ENCODE measurements at regions not wholly inside any gene's neighbourhood (a gene's known extent, or its start where the extent isn't known, plus 50 kb on each side); places are given as distances from the start of the nearest gene placed in this dataset.
"Not testable (repeated sequence)": the region's sequence is repeated elsewhere in the genome, so short reads cannot be mapped to it uniquely, and the experiment has no call there.

DNA sequence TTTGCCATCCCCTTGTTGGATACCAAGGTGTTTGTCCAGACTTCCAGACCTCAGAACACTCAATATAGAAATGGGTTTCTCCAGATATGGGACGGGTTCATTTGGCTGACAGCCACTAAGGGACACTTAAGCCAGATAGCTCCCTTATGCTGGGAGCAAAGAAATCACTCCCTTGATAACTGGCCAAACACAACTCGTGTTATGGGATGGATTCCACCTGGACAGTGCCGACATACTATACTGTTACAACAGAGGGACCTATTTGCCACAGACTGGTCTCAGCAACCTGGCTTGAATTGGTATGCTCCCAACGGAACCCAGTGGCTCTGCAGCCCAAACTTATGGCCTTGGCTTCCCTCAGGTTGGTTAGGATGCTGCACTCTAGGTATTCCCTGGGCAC lies 114.0 kb upstream of the PLCL2 start:
- ATAC-seq (no peak), DNase-seq (no peak)
- intact Hi-C loops (cut with micrococcal nuclease): no loop called here
- H3K36me3 ChIP-seq (ENCODE audit: control insufficient read depth, insufficient read depth, low read length): no peaks in the 10 kb centered on the region
- TF ChIP-seq, protein P1, sequence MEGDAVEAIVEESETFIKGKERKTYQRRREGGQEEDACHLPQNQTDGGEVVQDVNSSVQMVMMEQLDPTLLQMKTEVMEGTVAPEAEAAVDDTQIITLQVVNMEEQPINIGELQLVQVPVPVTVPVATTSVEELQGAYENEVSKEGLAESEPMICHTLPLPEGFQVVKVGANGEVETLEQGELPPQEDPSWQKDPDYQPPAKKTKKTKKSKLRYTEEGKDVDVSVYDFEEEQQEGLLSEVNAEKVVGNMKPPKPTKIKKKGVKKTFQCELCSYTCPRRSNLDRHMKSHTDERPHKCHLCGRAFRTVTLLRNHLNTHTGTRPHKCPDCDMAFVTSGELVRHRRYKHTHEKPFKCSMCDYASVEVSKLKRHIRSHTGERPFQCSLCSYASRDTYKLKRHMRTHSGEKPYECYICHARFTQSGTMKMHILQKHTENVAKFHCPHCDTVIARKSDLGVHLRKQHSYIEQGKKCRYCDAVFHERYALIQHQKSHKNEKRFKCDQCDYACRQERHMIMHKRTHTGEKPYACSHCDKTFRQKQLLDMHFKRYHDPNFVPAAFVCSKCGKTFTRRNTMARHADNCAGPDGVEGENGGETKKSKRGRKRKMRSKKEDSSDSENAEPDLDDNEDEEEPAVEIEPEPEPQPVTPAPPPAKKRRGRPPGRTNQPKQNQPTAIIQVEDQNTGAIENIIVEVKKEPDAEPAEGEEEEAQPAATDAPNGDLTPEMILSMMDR (IDR thresholded peaks at IDR 0.05): no peak
- H3K9me3 Mint-ChIP-seq: no peaks in the 10 kb centered on the region
- peaks cover 0 to under 1% of the 10 kb centered on the region in 2 donors for H3K27me3 Mint-ChIP-seq (ENCODE audit: low read depth in 2 of 2)
- WGBS (ENCODE audit: insufficient coverage): 95% methylated on average over 4 of the region's 4 CpGs
- H3K4me1 Mint-ChIP-seq: peaks cover 18 to 19% of the 10 kb centered on the region in 2 donors
- H3K27ac Mint-ChIP-seq: no peak overlapping the region
- no peaks in the 10 kb centered on the region for H3K36me3 Mint-ChIP-seq
- no peaks in the 10 kb centered on the region for H3K9me3 ChIP-seq (ENCODE audit: control insufficient read depth, insufficient read depth, low read length)
- no peaks in the 10 kb centered on the region for H3K4me1 ChIP-seq (ENCODE audit: control insufficient read depth, insufficient read depth, low read length)
- no peak overlapping the region for H3K27ac ChIP-seq (ENCODE audit: low read length)
- no peak overlapping the region for H3K4me3 Mint-ChIP-seq
- no peak overlapping the region for H3K4me3 ChIP-seq (ENCODE audit: low read length)
- H3K27me3 ChIP-seq (ENCODE audit: control insufficient read depth, insufficient read depth, low read length): peaks cover 3% of the 10 kb centered on the region

DNA sequence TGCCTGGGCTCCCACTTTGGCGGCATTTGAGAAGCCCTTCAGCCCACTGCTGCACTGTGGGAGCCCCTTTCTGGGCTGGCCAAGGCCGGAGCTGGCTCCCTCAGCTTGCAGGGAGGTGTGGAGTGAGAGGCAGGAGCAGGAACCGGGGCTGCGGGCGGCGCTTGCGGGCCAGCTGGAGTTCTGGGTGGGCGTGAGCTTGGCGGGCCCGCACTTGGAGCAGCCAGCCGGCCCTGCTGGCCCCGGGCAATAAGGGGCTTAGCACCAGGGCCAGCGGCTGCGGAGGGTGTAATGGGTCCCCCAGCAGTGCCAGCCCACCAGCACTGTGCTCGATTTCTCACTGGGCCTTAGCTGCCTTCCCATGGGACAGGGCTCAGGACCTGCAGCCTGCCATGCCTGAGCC lies 111.2 kb upstream of the PLCL2 start:
- WGBS (ENCODE audit: insufficient coverage): 82% methylated on average over 15 of the region's 15 CpGs

DNA sequence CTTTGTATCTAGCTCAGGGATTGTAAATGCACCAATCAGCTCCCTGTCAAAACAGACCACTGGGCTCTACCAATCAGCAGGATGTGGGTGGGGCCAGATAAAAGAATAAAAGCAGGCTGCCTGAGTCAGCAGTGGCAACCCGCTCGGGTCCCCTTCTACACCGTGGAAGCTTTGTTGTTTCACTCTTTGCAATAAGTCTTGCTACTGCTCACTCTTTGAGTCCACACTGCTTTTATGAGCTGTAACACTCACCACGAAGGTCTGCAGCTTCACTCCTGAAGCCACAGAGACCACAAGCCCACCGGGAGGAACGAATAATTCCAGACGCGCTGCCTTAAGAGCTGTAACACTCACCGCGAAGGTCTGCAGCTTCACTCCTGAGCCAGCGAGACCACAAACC lies 110.2 kb upstream of the PLCL2 start:
- peak overlapping the region; percentile 66 for H3K4me3 Mint-ChIP-seq
- H3K27me3 ChIP-seq (ENCODE audit: control insufficient read depth, insufficient read depth, low read length); H3K27ac Mint-ChIP-seq; H3K9me3 ChIP-seq (ENCODE audit: control insufficient read depth, insufficient read depth, low read length); DNase-seq; H3K4me3 ChIP-seq (ENCODE audit: low read length); H3K27ac ChIP-seq (ENCODE audit: low read length); intact Hi-C loops (cut with micrococcal nuclease); ATAC-seq; H3K36me3 ChIP-seq (ENCODE audit: control insufficient read depth, insufficient read depth, low read length); H3K9me3 Mint-ChIP-seq; H3K4me1 ChIP-seq (ENCODE audit: control insufficient read depth, insufficient read depth, low read length); H3K36me3 Mint-ChIP-seq: not testable (repeated sequence)
- whole genome bisulfite sequencing (ENCODE audit: insufficient coverage): 37% methylated on average over 11 of the region's 11 CpGs
- peaks cover 19 to 23% of the 10 kb centered on the region in 2 donors for H3K4me1 Mint-ChIP-seq
- peaks cover 17 to 27% of the 10 kb centered on the region in 2 donors for H3K27me3 Mint-ChIP-seq (ENCODE audit: low read depth in 2 of 2)

More for the DNA sequence above, 111.2 kb upstream of the PLCL2 start:
- H3K4me1 Mint-ChIP-seq: peaks cover 19% of the 10 kb centered on the region in 2 donors
- H3K9me3 Mint-ChIP-seq; H3K4me3 Mint-ChIP-seq; ATAC-seq; H3K36me3 Mint-ChIP-seq; H3K27ac Mint-ChIP-seq; H3K27me3 ChIP-seq (ENCODE audit: control insufficient read depth, insufficient read depth, low read length); H3K36me3 ChIP-seq (ENCODE audit: control insufficient read depth, insufficient read depth, low read length); H3K4me1 ChIP-seq (ENCODE audit: control insufficient read depth, insufficient read depth, low read length); H3K9me3 ChIP-seq (ENCODE audit: control insufficient read depth, insufficient read depth, low read length); DNase-seq; H3K4me3 ChIP-seq (ENCODE audit: low read length); H3K27ac ChIP-seq (ENCODE audit: low read length); intact Hi-C loops (cut with micrococcal nuclease): not testable (repeated sequence)
- H3K27me3 Mint-ChIP-seq (ENCODE audit: low read depth in 2 of 2): peaks cover 10 to 17% of the 10 kb centered on the region in 2 donors

DNA sequence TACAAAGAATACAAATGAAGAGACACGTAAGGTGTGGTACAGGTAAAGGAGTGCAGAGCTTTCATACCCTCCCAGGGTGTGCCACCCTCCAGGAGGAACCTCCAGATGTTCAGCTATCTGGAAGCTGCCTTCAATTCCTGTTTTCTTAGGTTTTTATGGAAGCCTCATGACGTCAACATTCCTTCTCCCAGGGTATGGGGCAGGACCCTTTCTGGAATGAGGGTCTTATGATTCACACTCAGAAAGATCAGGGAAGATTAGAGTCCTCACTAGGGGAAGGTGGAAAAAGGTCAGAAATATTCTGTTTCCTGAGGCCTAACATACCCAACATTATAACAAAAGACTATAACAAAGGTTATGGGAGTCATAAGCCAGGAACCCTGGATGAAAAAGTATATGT lies 99.8 kb upstream of the PLCL2 start:
- no peak overlapping the region for H3K4me3 ChIP-seq (ENCODE audit: low read length)
- H3K27ac Mint-ChIP-seq: no peak overlapping the region
- no peak overlapping the region for H3K4me3 Mint-ChIP-seq
- no peaks in the 10 kb centered on the region for H3K36me3 Mint-ChIP-seq
- no peak overlapping the region for H3K27ac ChIP-seq (ENCODE audit: low read length)
- DNase-seq (no peak), ATAC-seq (no peak)
- peaks cover 47 to 49% of the 10 kb centered on the region in 2 donors for H3K4me1 Mint-ChIP-seq
- TF ChIP-seq, protein P1 (IDR thresholded peaks at IDR 0.05): no peak
- peaks cover 3% of the 10 kb centered on the region for H3K9me3 ChIP-seq (ENCODE audit: control insufficient read depth, insufficient read depth, low read length)
- peaks cover 18% of the 10 kb centered on the region for H3K4me1 ChIP-seq (ENCODE audit: control insufficient read depth, insufficient read depth, low read length)
- peaks cover 2 to 7% of the 10 kb centered on the region in 2 donors for H3K27me3 Mint-ChIP-seq (ENCODE audit: low read depth in 2 of 2)
- 95% methylated on average over 2 of the region's 2 CpGs for WGBS (ENCODE audit: insufficient coverage)
- no peaks in the 10 kb centered on the region for H3K36me3 ChIP-seq (ENCODE audit: control insufficient read depth, insufficient read depth, low read length)
- no peaks in the 10 kb centered on the region for H3K27me3 ChIP-seq (ENCODE audit: control insufficient read depth, insufficient read depth, low read length)
- intact Hi-C loops (cut with micrococcal nuclease): loop anchor here (5.0 kb wide), 2 partner anchors 57 to 102 kb away; no protein-coding TSS in a partner anchor
- H3K9me3 Mint-ChIP-seq: no peaks in the 10 kb centered on the region
